K562 (cell line): ENCODE measurements at regions not wholly inside any gene's neighbourhood (a gene's known extent, or its start where the extent isn't known, plus 50 kb on each side); places are given as distances from the start of the nearest gene placed in this dataset.

ENCODE experiments used
- ATAC-seq: fragments of 200-7000 bp; cut with Tn5 transposase; 3 replicates; pipeline ENCODE4 v1.9.1; 2020; ENCODE audit warnings: moderate library complexity
- BruUV-seq: library from RNA; stranded (reverse); fragments of 400-500 nt; replicated peaks from 2 replicates; lab custom pipeline; 2021; lab: Mats Ljungman, UMichigan
- CTCF ChIA-PET: fragments of 300-600 bp; formaldehyde crosslinking; extraction: SDS; loops from one replicate; lab custom pipeline; 2021; ENCODE audit warnings: low intra/inter-chr PET ratio; lab: Yijun Ruan, JAX
- POLR2A ChIA-PET: fragments of 300-600, 350-650 bp; sonication (Branson Sonifier 250); formaldehyde crosslinking; extraction: SDS; loops from one replicate; lab custom pipeline; 2021; ENCODE audit warnings: antibody characterized with exemption, inconsistent platforms; lab: Yijun Ruan, JAX
- DNase-seq, 4 experiments: peaks; one replicate each; pipeline versions ENCODE4 v3.0.0 to v3.0.0-alpha.2; 2011 to 2018; ENCODE audit warnings: low spot score in 3 of 4, mixed read lengths in 3 of 4; ENCODE audit errors: extremely low read depth in 1 of 4
- FAIRE-seq: peaks from 2 replicates; lab custom pipeline; 2011; peaks lifted over from hg19 to GRCh38; lab: Jason Lieb, UNC
- H2AFZ ChIP-seq: 2 replicates; pipeline ENCODE4 v1.6.0; 2011; ENCODE audit warnings: low read depth, low read length, control low read depth, inconsistent platforms
- H3K27ac ChIP-seq: fragments of 200-600 bp; 3 replicates; pipeline ENCODE4 v1.8.0; 2011; ENCODE audit warnings: low read depth, mild to moderate bottlenecking, control low read depth, inconsistent platforms, low read length, moderate library complexity, mixed read lengths; ENCODE audit errors: extremely low read depth
- H3K27me3 ChIP-seq, 2 experiments: fragments of 300-600 bp in 1 of 2; 2 replicates in 1 of 2; 3 replicates in 1 of 2; pipeline versions ENCODE4 v1.6.0 to v1.8.0; 2011; ENCODE audit warnings: inconsistent platforms in 2 of 2, low read length in 2 of 2, mild to moderate bottlenecking in 1 of 2, mixed read lengths in 1 of 2, moderate library complexity in 1 of 2; ENCODE audit not compliant: control insufficient read depth in 2 of 2, insufficient read depth in 2 of 2
- H3K36me3 ChIP-seq: fragments of 300-600 bp; 3 replicates; pipeline ENCODE4 v1.8.0; 2011; ENCODE audit warnings: mild to moderate bottlenecking, low read length, inconsistent platforms; ENCODE audit not compliant: control insufficient read depth, insufficient read depth
- H3K4me1 ChIP-seq, 2 experiments: fragments of 200-600 bp in 1 of 2; replicated peaks in 1 of 2; 2 replicates in 1 of 2; 3 replicates in 1 of 2; pipeline versions ENCODE4 v1.5.1 to v1.8.0; 2011; ENCODE audit warnings: inconsistent platforms in 2 of 2, low read length in 2 of 2, mild to moderate bottlenecking in 1 of 2, mixed read lengths in 1 of 2, moderate library complexity in 1 of 2; ENCODE audit not compliant: control insufficient read depth in 2 of 2, insufficient read depth in 2 of 2
- H3K4me2 ChIP-seq: 2 replicates; pipeline ENCODE4 v1.6.1; 2011; ENCODE audit warnings: low read length, control low read depth, inconsistent platforms, mixed read lengths; ENCODE audit not compliant: insufficient read depth
- H3K4me3 ChIP-seq: fragments of 200-600 bp; sonication (generic), shearing (Covaris generic); 2 replicates; pipeline ENCODE4 v1.5.1; 2016; ENCODE audit warnings: control low read depth, inconsistent platforms
- H3K79me2 ChIP-seq: fragments of 200-600 bp; 3 replicates; pipeline ENCODE4 v1.8.0; 2011; ENCODE audit warnings: low read length, inconsistent platforms; ENCODE audit not compliant: control insufficient read depth, insufficient read depth
- H3K9ac ChIP-seq, 2 experiments: 2 replicates each; pipeline versions ENCODE4 v1.6.0 to v1.6.1; 2011; ENCODE audit warnings: low read depth in 2 of 2, low read length in 2 of 2, control low read depth in 1 of 2, inconsistent platforms in 1 of 2, mild to moderate bottlenecking in 1 of 2, mixed read lengths in 1 of 2; ENCODE audit not compliant: insufficient read depth in 1 of 2
- H3K9me1 ChIP-seq: one replicate; pipeline ENCODE4 v1.6.0; 2011; ENCODE audit warnings: inconsistent platforms, mild to moderate bottlenecking, low read length, moderate library complexity; ENCODE audit not compliant: control insufficient read depth, insufficient read depth
- H3K9me3 ChIP-seq: replicated peaks from 2 replicates; pipeline ENCODE4 v1.5.1; 2011; ENCODE audit warnings: low read depth, low read length, inconsistent platforms; ENCODE audit not compliant: control insufficient read depth, insufficient read depth
- H4K20me1 ChIP-seq: replicated peaks from 2 replicates; pipeline ENCODE4 v1.6.1; 2011; ENCODE audit warnings: low read length, inconsistent platforms, mixed read lengths; ENCODE audit not compliant: control insufficient read depth, insufficient read depth
- CCNT2 ChIP-seq: IDR thresholded peaks from 2 replicates; pipeline ENCODE4 v1.6.1; 2011; ENCODE audit warnings: borderline replicate concordance, low read depth, mild to moderate bottlenecking, moderate library complexity, mixed read lengths, low read length; ENCODE audit not compliant: insufficient read length; ENCODE audit errors: extremely low read depth
- EWSR1 ChIP-seq: fragments of 450-650 bp; IDR thresholded peaks from 2 replicates; pipeline ENCODE4 v1.6.1; 2018; ENCODE audit warnings: borderline replicate concordance, mild to moderate bottlenecking, low read depth, moderate library complexity; ENCODE audit not compliant: partially characterized antibody
- EZH2 ChIP-seq: IDR thresholded peaks from 2 replicates; pipeline ENCODE4 v1.6.1; 2012; ENCODE audit warnings: low read depth, mild to moderate bottlenecking, inconsistent platforms, low read length, borderline replicate concordance
- PATZ1 ChIP-seq: fragments of 250-450 bp; sonication (Bioruptor Pico); IDR thresholded peaks from 2 replicates; pipeline ENCODE4 v1.5.0; 2020; ENCODE audit warnings: mild to moderate bottlenecking, borderline replicate concordance
- RERE ChIP-seq: sonication (generic); formaldehyde crosslinking; IDR thresholded peaks from 2 replicates; pipeline ENCODE4 v1.8.0; 2023; ENCODE audit warnings: missing genetic modification reagents, mild to moderate bottlenecking, borderline replicate concordance
- SREBF1 ChIP-seq: fragments of 150-350 bp; IDR thresholded peaks from 2 replicates; pipeline ENCODE4 v1.6.1; 2014; ENCODE audit warnings: antibody characterized with exemption, low read depth, low read length, borderline replicate concordance
- TAF7 ChIP-seq: fragments of 450-650 bp; IDR thresholded peaks from 2 replicates; pipeline ENCODE4 v1.6.1; 2016; ENCODE audit warnings: missing genetic modification characterization, missing compliant biosample characterization
- ZBED1 ChIP-seq: IDR thresholded peaks from 2 replicates; pipeline ENCODE4 v1.6.1; 2014
- ZBTB17 ChIP-seq: fragments of 450-650 bp; formaldehyde crosslinking; IDR thresholded peaks from 2 replicates; pipeline ENCODE4 v1.4.0; 2020; ENCODE audit warnings: mild to moderate bottlenecking
- WGBS: fragments of 100-300 bp; shearing (Covaris generic); methylation state at CpG from one replicate; pipeline ENCODE4 v1.1.6; 2016; ENCODE audit warnings: low coverage, mixed read lengths; ENCODE audit not compliant: insufficient coverage; ENCODE audit errors: missing lambda C conversion rate; 5-methylcytosine and 5-hydroxymethylcytosine counted together
- in situ Hi-C: fragments of 300-500 bp; cut with MboI; formaldehyde crosslinking; loops from 4 replicates; pipeline ENCODE4 v1.15.0; 2018; ENCODE audit warnings: inconsistent platforms, mixed read lengths
- intact Hi-C: fragments of 100-400 bp; cut with micrococcal nuclease; formaldehyde crosslinking; loops from 2 replicates; pipeline ENCODE4 v1.14.2; 2022

GRCh38 chr18:45186832-45187231, 428.4 kb upstream of the SLC14A2 start:
- Histone ChIP-seq H4K20me1 (no peaks in the 10 kb centered on the region; the same call in 1 of the 2 replicates), H3K79me2 (no peaks in the 10 kb centered on the region), H2AFZ (no peak overlapping the region), H3K9ac (no peak overlapping the region), H3K4me2 (no peak overlapping the region), H3K4me3 (no peak overlapping the region), H3K9me1 (no peaks in the 10 kb centered on the region)
- in situ Hi-C loops, result no loop called here
- DNase-seq (no peak), FAIRE-seq (no peak)
- ChIA-PET POLR2A (no interaction called here), CTCF (no interaction called here)
- TF ChIP-seq ZBTB17 (CRISPR knock-in tag) (no peak), ZBED1 (no peak)
- TF ChIP-seq, all 486 proteins: peak for 0
- H3K9me3 ChIP-seq, result no peaks in the 10 kb centered on the region
- intact Hi-C loops, result no loop called here
- H3K27ac ChIP-seq, result no peak overlapping the region
- no peak for ATAC-seq
- WGBS, result 0% methylated on average over 3 of the region's 3 CpGs
- H3K36me3 ChIP-seq, result no peaks in the 10 kb centered on the region
- H3K27me3 ChIP-seq, result no peaks in the 10 kb centered on the region
- no TSS peak for BruUV-seq
- no peaks in the 10 kb centered on the region for H3K4me1 ChIP-seq

DNA sequence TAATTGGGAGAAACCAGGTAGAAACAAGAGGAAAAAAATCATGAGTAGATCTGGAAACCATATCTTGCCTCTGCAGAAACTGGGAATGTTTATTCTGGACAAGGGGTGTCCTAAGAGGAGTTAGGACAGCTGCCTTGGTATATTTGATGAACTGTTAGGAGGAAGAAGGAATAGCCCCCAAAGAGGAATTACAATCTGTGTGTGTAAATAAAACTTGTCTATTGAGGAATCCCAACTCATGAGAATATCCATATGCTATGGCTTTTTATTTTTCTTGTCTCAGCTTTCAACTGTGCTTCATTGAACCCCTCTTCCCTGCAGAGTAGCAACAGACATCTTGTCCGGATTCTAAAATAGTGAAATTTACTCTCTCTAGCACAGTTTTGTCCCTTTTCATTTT, 423.5 kb upstream of the SLC14A2 start:
- Histone ChIP-seq H4K20me1 (no peaks in the 10 kb centered on the region; the same call in 1 of the 2 replicates), H3K9me3 (no peaks in the 10 kb centered on the region), H3K4me1 (no peaks in the 10 kb centered on the region), H3K9me1 (no peaks in the 10 kb centered on the region), H3K79me2 (no peaks in the 10 kb centered on the region), H3K27me3 (no peaks in the 10 kb centered on the region), H3K4me2 (no peak overlapping the region), H3K9ac (no peak overlapping the region), H3K4me3 (no peak overlapping the region), H2AFZ (no peak overlapping the region), H3K36me3 (no peaks in the 10 kb centered on the region), H3K27ac (no peak overlapping the region)
- ChIA-PET CTCF (no interaction called here), POLR2A (interaction anchor here (1.5 kb wide), 1 partner anchor 21 kb away, joined by 3 read pairs; no protein-coding TSS in a partner anchor)
- DNase-seq, result no peak
- 0% methylated on average over 1 of the region's 1 CpG for WGBS
- intact Hi-C loops (no loop called here), in situ Hi-C loops (no loop called here)
- FAIRE-seq, result no peak
- no peak for ATAC-seq
- no TSS peak for BruUV-seq
- TF ChIP-seq PATZ1 (CRISPR knock-in tag), result no peak
- TF ChIP-seq CCNT2, result no peak
- no peak for TF ChIP-seq RERE (CRISPR knock-in tag)
- no peak for TF ChIP-seq EWSR1
- no peak for TF ChIP-seq SREBF1
- TF ChIP-seq TAF7 (tag), result no peak
- TF ChIP-seq EZH2, result no peak
